IPS-18c (cell line): ENCODE measurements at regions not wholly inside any gene's neighbourhood (a gene's known extent, or its start where the extent isn't known, plus 50 kb on each side); places are given as distances from the start of the nearest gene placed in this dataset.
A peak's percentile ranks its signal among the peaks of the same experiment; 100 is the strongest.
"Not testable (repeated sequence)": the region's sequence is repeated elsewhere in the genome, so short reads cannot be mapped to it uniquely, and the experiment has no call there.

ENCODE experiments used
- H3K4me3 ChIP-seq: 2 replicates; pipeline ENCODE4 v1.7.0; 2013; ENCODE audit warnings: low read depth, mild to moderate bottlenecking, low read length, moderate library complexity; ENCODE audit not compliant: insufficient read depth
- H3K9me3 ChIP-seq: one replicate; pipeline ENCODE4 v1.6.1; 2013; ENCODE audit warnings: mild to moderate bottlenecking, low read length, moderate library complexity; ENCODE audit not compliant: control insufficient read depth, insufficient read depth

DNA sequence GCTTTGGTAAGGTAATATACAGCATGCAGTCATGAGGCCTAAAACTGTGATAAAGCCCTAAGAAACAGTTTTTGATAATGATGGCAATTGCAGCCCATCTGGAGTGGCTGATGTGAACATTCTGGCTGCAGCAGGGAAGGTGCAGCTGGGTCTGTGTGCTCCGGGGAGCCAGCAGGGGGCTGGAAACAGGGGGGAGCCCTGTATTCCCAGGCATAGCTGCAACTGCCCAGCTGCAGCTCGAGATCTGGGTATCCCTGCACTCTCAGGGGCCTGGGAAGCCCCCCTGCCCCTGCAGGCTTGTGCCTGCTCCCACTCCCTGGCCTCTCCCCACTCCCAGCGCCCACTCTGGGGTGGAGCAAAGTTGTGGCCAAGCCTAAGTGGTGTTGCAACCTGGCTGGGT lies 95.6 kb downstream of the RRAGB start:
- peaks cover 10% of the 10 kb centered on the region for H3K9me3 ChIP-seq
- peak overlapping the region; percentile 3; the same call in 1 of the 2 replicates for H3K4me3 ChIP-seq

GRCh38 chrX:55815546-55815945 lies 98.0 kb downstream of the RRAGB start:
- H3K9me3 ChIP-seq, result peaks cover 13% of the 10 kb centered on the region
- no peak overlapping the region for H3K4me3 ChIP-seq

DNA sequence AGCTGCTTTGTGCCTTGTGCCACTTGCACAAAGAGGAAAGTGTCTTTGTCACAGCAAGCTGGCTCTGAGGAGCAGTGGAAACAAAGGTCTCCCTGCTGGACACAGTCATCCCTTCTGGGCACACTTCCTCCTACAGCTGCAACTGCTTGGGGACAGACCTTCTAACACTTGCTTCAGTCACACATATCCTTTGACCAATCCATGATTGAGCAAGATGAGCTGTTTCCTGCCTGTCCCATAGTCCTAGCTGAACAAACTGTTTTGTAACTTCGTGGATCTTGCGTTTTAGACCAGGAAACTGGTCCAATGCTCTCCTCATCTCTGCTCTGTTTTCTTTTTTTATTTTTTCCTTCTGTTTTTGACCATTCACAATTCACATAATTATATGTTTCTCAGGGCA lies 98.5 kb downstream of the RRAGB start:
- no peak overlapping the region for H3K4me3 ChIP-seq
- H3K9me3 ChIP-seq, result peaks cover 9% of the 10 kb centered on the region

DNA sequence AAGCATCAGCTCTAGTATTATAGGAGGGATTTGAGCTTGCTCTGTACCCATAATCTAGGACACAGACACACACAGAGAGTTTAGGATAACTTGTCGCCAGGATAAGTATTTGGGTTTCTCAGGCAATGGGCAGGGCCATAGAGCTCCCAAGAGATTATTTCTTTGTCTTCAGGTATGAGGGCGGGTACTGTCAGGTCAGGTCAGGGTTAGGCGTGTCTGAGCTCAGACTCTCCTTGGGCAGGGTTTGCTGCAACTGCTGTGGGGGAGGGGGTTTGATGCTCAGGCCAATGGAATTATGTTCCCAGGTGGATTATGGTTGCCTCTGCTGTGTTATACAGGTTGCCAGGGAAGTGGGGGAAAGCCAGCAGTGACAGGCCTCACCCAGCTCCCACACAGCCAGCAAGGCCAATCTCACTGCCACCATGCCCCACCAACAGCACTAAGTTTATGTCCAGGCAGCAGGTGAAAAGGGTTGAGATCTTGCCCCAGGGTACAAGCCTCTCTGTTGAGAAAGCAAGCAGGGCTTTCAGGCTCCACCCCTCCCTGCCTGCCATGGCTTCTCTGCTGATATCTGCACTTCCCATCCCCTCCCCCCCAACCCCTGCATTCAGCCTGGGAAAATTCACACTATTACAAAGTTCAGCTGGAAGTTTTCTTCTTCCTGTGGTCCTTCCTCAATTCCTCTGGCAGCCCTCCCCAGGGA lies 101.3 kb downstream of the RRAGB start:
- no peak overlapping the region for H3K4me3 ChIP-seq
- peaks cover 3% of the 10 kb centered on the region for H3K9me3 ChIP-seq

- Histone ChIP-seq H3K9me3 (peaks cover 14% of the 10 kb centered on the region), H3K4me3 (no peak overlapping the region)
Measured at GRCh38 chrX:55839485-55839884, 121.9 kb downstream of the RRAGB start.

- H3K9me3 ChIP-seq, result peaks cover 14% of the 10 kb centered on the region
- H3K4me3 ChIP-seq, result no peak overlapping the region; the same call in 1 of the 2 replicates
Measured at GRCh38 chrX:55841962-55842752, 124.6 kb downstream of the RRAGB start.

DNA sequence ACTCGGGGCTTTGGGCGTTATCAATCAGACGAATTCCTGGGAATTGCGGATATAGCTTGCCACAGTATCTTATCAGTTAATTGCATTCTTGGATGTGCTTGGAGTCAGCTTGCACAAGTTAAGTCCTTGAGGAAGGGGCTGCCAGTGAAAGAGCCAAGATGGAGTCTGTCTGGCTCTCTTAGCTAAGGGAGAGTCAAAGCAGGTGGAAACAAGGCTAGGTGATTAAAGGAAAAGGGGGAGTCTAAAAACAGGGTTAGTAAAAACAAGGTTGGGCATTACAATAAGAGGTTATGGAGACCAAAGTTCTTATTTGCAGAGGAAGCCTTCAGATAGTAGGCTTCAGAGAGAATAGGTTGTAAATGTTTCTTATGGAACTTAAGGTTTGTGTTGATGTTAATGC lies 149.2 kb downstream of the RRAGB start:
- not testable (repeated sequence) for H3K4me3 ChIP-seq, H3K9me3 ChIP-seq

- peaks cover 2% of the 10 kb centered on the region for H3K9me3 ChIP-seq
Measured at GRCh38 chrX:55867181-55867651, 149.7 kb downstream of the RRAGB start.

GRCh38 chrX:55867708-55868107 lies 150.2 kb downstream of the RRAGB start:
- H3K9me3 ChIP-seq, result peaks cover 2% of the 10 kb centered on the region
- H3K4me3 ChIP-seq, result no peak overlapping the region

More at GRCh38 chrX:55867181-55867651, 149.7 kb downstream of the RRAGB start:
- no peak overlapping the region for H3K4me3 ChIP-seq

GRCh38 chrX:55874807-55875206 lies 157.3 kb downstream of the RRAGB start:
- no peak overlapping the region for H3K4me3 ChIP-seq
- H3K9me3 ChIP-seq, result peaks cover 9% of the 10 kb centered on the region

DNA sequence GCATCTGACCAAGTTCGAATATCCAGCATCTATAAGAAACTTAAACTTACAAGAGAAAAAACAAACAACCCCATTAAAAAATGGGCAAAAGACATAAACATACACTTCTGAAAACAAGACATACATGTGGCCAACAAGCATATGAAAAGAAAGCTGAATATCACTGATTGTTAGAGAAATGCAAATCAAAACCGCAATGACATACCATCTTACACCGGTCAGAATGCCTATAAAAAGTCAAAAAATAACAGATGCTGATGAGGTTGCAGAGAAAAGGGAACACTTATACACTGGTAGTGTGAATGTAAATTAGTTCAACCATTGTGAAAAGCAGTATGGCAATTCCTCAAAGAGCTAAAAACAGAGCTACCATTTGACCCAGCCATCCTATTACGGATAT lies 166.0 kb downstream of the RRAGB start:
- H3K9me3 ChIP-seq, H3K4me3 ChIP-seq: not testable (repeated sequence)

DNA sequence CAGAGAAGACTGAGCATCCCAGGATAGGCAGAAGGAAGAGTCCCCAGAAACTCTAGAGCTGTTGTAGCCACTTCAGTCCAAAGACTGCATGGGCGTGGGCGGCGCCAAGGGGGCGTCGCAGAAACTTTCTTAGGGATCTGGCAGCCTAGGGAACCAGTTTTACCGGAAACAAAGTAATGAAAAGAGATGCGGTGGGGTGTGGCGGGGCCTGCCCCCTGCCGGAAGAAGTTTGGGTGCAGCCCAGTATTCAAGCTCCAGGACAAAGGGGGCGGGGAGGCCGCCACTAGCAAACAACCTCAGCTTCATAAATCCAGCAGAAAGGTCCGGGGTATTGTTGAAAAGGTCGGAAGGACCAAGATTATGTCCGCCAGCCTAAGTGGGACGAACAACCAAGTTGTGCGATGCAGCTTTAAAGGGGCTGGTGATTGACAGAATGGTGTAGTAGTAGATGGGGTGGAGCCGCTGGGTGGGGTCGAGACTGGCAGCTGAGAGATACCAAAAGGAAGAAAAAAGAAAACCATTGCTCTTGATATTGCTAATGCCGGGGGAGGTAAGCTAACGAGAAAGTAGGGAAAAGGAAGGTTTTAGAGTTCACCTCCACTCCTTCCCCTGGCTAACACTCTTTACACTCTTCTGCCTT lies 190.5 kb downstream of the RRAGB start:
- peak overlapping the region; percentile 57 for H3K4me3 ChIP-seq
- peaks cover 3% of the 10 kb centered on the region for H3K9me3 ChIP-seq

- peaks cover 3% of the 10 kb centered on the region for H3K9me3 ChIP-seq
- H3K4me3 ChIP-seq, result peak overlapping the region; percentile 57
Measured at GRCh38 chrX:55908661-55909212, 191.2 kb downstream of the RRAGB start.

- H3K4me3 ChIP-seq, result no peak overlapping the region
- H3K9me3 ChIP-seq, result peaks cover 4% of the 10 kb centered on the region
Measured at GRCh38 chrX:55919367-55920221, 202.0 kb downstream of the RRAGB start.

DNA sequence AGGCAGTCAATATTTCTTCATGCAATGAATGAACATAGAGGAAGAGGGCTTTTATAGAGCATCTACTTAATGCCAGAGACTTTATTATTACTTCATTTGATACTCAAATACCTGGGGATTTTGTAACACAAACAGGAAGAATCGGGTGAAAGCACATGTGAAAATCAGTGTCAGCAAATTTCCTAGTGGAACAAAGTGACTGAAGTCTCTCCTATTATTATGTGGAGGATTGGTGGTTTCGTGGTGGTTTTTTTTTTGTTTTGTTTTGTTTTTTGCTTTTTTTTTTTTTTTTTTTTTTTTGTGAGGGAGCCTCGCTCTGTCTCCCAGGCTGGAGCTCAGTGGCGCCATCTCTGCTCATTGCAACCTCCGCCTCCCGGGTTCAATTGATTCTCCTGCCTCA lies 207.0 kb downstream of the RRAGB start:
- Histone ChIP-seq H3K4me3 (no peak overlapping the region), H3K9me3 (peaks cover 14% of the 10 kb centered on the region)

GRCh38 chrX:55928529-55928928 lies 211.0 kb downstream of the RRAGB start:
- H3K9me3 ChIP-seq, H3K4me3 ChIP-seq: not testable (repeated sequence)
